HG03457 (cell line): ENCODE measurements at regions not wholly inside any gene's neighbourhood (a gene's known extent, or its start where the extent isn't known, plus 50 kb on each side); places are given as distances from the start of the nearest gene placed in this dataset.

ENCODE experiments used
- ATAC-seq: cut with Tn5 transposase; IDR thresholded peaks from one replicate; pipeline ENCODE4 v1.9.1; 2021; ENCODE audit warnings: moderate number of reproducible peaks; ENCODE audit not compliant: unreplicated experiment

GRCh38 chr1:234940841-234941240 is 187.8 kb downstream of the TOMM20 start:
- ATAC-seq: no peak

DNA sequence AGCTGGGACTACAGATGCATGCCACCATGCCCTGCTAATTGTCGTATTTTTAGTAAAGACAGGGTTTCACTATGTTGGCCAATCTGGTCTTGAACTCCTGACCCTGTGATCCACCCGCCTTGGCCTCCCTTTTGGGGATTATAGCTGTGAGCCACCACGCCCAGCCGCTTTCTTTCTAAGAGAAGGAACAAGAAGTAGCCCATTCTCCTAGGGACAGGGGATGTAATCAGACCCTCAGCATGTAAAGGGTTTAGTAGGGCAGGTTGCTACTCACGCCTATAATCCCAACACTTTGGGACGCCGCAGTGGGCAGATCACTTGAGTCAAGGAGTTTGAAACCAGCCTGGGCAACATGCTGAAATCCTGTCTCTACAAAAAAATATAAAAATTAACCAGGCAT is 189.7 kb downstream of the TOMM20 start:
- no peak for ATAC-seq

DNA sequence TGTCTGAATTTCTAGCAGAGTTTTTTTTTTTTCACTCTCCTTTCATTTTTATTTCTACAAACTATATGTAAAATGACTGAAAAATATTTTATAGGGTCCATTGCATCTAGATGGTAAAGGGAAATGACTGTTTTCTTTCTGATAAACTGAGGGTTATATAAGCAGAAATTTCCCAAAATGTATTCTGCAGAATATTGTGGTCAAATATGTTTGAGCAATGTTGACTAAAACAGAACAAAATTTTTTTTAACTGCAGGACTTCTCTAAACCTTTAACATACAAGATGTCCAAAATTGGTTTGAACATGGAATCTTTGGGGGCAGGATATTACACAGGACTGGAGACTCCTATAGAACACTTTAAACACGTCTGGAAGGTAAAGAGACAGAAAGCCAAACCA is 190.5 kb downstream of the TOMM20 start:
- ATAC-seq: no peak

GRCh38 chr1:234936612-234937389 is 191.8 kb downstream of the TOMM20 start:
- no peak for ATAC-seq

DNA sequence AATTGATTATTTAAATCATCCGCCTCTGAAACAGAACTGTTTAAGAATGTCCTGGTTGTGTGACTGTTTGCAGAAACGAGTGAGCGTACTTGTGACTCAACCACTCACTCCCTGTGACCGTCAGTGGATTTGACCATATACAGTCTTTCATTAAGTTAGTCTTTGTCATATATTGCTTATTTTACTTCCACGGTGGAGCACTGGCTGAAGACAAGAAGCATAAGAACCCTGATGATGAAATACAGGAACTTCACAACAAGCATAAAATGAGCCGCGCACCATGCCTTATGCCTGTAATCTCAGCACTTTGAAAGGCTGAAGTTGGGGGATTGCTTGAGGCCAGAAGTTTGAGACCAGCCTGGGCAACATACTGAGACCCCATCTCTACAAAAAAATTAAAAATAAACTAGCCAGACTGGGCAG is 194.0 kb downstream of the TOMM20 start:
- no peak for ATAC-seq

DNA sequence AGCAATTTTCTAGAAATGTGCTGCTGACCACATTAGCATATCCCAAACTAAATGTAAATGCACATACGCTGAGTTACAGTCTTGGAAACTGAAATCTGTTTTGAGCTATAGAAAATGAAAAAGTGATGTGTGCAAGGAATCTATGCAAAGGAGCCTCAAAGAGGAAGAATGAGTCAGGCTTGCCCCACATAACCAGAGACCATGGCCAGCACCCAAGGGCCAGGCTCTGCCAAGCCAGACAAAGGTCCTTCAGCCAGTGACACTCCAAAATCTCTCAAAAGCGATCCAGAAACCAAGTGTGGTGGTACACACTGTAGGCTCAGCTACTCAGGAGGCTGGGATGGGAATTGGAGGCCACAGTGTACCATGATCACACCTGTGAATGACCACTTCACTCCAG is 195.2 kb downstream of the TOMM20 start:
- ATAC-seq: peak; percentile 83

GRCh38 chr1:234932511-234933430 is 195.9 kb downstream of the TOMM20 start:
- ATAC-seq: no peak

DNA sequence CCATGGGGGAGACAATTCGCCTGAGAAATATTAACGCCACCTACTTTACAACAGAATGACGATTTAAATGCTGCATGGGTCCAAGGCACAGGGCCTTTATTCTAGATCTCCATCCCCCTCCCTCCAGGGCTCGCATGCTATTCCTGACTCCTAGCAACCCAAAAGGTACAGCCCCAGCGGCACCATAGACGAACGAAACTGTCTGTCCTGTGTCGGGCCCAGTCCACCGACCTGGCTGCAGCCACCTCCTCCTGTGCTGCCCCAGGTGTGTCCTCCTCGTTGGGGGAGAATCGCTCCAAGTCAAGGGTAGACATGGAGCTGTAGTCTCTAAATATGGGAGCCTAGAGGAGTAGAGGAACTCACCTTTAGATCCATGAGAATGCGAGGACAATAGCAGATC is 196.5 kb downstream of the TOMM20 start:
- ATAC-seq: no peak

- no peak for ATAC-seq
Measured at GRCh38 chr1:234931404-234931973, 197.1 kb downstream of the TOMM20 start.

GRCh38 chr1:234929369-234929768 is 199.3 kb downstream of the TOMM20 start:
- no peak for ATAC-seq

DNA sequence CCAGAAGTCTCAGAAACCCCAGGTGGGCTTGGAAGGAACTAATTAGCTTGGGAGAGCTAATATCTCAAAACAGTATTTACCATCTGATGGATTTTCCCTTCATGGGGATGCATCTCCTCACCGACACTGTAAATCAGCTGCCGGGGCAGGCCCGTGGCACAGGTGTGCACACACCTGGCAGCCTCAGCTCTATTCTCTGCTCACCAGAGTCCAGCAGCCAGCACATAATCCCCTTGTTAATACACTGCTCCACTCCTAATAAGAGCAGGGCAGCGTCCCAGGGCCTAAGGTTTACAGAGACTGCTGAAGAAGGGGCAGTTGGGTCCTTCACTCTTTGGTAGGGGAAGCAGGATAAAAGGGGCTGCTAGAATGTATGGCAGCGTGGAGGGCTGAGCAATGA is 200.0 kb downstream of the TOMM20 start:
- no peak for ATAC-seq

DNA sequence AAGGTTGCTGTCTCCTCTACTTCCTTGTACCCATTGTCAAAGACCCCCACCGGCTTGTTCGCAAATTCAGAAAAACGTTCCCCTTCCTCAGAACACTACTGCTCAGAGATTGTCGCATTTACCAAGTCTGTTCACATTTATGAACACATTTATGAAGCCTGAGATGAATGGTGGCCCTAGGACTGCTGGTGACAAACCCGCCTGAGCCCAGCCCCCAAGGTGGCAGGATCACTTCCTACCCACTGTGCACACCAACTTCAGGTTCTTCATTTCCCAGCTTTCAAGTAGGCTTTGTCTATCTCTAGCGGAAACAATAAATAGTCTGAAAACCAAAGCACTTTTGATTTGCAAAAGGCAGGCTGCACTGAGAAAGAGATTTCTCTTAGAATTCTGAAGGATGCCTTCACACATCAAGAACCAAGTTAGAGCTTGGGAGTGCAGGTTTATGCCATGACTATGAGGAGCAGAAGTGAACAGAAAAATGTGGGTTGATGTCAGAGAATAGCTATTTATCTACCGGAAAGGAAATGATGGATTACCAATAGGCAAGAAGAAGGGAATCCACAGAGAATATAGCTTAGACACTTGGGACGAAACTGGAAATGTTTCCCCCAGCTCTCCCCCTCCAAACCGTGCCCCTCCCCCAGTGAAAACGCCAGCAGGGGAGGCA is 200.5 kb downstream of the TOMM20 start:
- no peak for ATAC-seq

- ATAC-seq: no peak
Measured at GRCh38 chr1:234927312-234927970, 201.2 kb downstream of the TOMM20 start.

DNA sequence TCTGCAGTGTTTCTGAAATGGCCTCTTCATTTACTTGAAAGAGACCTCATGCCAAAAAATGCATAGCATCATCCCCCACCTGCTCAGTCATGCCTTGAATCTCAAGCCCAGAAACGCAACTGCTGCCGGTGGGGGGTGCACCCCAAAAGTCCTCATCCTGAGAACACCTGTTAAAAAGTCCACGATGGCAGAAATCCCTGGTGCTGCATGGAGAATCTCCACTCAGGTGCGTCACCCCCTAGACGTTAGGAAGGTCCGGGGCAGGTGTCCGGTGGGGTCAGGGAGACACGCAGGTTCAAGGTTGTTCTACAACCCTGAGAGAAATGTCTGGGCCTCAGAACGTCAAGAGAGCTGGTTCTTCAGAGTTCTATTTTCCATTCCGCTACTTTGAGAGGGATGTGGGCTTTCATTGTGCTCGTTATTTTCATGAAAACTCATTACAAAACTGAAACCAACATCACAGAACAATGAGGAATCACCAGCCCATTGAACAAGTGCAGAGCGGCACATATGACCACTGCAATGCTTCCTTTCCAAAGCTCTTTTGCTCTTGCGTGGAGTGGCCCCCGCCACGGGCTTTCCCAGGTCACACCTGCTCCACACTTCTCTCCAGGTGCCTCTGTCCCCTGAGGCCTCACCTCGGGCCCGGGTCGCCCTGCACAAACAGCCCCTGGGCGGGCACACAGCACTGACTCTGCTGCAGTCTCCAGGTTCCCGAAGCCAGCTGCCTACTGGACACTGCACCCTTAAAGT is 201.9 kb downstream of the TOMM20 start:
- ATAC-seq: peak; percentile 49

DNA sequence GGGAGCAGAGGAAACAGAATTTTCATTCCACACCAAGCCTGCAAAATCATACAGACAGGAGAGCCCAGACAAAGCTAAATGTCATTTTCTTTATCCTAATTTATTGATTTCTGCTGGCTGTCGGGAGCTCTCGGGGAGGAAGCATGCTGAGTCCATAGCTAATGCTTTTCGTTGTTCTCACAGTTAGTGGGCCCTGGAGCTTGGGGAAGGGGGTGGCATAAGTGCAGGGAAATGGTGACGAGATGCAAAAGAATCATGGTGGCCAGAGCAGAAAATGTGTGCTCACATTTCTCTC is 202.4 kb downstream of the TOMM20 start:
- no peak for ATAC-seq

- ATAC-seq: no peak
Measured at GRCh38 chr1:234925440-234926263, 203.0 kb downstream of the TOMM20 start.

DNA sequence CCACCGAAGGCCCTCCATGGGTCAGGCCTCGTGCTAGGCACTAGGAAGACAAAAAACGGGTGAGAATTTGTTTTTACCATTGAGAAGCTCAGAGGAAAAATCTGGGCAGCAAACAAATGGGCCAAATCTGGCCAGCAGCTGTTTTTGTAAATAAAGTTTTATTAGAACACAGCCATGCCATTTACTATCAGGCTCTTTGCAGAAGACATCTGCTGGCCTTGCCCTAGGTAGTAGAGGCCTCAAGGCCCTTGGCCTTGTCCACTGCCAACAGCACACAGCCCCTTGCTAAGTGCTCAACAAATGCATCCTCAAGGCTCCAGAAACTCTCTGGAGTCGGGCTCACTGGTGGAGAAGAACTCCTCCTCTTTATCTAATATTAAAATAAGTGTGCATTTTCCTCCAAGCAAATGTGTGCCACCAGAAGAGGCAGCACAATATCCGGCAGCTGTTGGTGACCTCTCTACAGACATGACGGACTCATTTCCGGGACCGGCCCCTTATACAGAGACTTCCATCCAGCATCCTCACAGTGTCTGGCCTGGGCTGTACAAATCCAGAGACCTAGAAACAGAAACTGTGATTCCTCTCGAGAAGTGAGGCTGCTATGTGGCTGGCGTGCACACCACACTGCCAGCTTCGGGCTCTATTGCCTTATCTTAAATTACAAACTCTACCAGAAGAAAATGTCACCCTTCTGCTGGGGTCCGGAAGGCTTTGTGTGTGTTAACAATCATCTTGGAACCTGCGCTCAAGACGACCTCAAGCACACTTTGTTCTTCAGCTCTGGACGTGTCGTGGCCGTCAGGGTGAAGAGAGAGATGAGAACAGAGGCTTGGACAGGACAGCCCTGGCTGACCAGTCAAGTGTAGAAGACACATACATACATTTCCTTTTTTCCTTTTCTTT is 203.9 kb downstream of the TOMM20 start:
- no peak for ATAC-seq

- ATAC-seq: no peak
Measured at GRCh38 chr1:234923626-234924025, 205.0 kb downstream of the TOMM20 start.
